BE2C (cell line): ENCODE measurements at regions not wholly inside any gene's neighbourhood (a gene's known extent, or its start where the extent isn't known, plus 50 kb on each side); places are given as distances from the start of the nearest gene placed in this dataset.

Experiments used
- DNase-seq: peaks from one replicate; pipeline ENCODE4 v3.0.0-alpha.2; 2020
- H3K27me3 ChIP-seq: fragments of 250-450 bp; sonication (Bioruptor Pico); 2 replicates; pipeline ENCODE4 v1.5.1; 2020; ENCODE audit warnings: mild to moderate bottlenecking
- H3K36me3 ChIP-seq: fragments of 250-450 bp; sonication (Bioruptor Pico); 2 replicates; pipeline ENCODE4 v1.5.1; 2020; ENCODE audit warnings: mild to moderate bottlenecking
- H3K4me1 ChIP-seq: fragments of 250-450 bp; sonication (Bioruptor Pico); 2 replicates; pipeline ENCODE4 v1.5.1; 2020
- H3K4me3 ChIP-seq: 2 replicates; pipeline ENCODE4 v1.5.1; 2011; ENCODE audit warnings: low read depth, low read length
- H3K9me3 ChIP-seq: fragments of 250-450 bp; sonication (Bioruptor Pico); 2 replicates; pipeline ENCODE4 v1.5.1; 2020
- TF ChIP-seq, protein P1 (sequence below): IDR thresholded peaks from 2 replicates; pipeline ENCODE4 v1.5.1; 2012; ENCODE audit warnings: mild to moderate bottlenecking, low read depth, low read length

DNA sequence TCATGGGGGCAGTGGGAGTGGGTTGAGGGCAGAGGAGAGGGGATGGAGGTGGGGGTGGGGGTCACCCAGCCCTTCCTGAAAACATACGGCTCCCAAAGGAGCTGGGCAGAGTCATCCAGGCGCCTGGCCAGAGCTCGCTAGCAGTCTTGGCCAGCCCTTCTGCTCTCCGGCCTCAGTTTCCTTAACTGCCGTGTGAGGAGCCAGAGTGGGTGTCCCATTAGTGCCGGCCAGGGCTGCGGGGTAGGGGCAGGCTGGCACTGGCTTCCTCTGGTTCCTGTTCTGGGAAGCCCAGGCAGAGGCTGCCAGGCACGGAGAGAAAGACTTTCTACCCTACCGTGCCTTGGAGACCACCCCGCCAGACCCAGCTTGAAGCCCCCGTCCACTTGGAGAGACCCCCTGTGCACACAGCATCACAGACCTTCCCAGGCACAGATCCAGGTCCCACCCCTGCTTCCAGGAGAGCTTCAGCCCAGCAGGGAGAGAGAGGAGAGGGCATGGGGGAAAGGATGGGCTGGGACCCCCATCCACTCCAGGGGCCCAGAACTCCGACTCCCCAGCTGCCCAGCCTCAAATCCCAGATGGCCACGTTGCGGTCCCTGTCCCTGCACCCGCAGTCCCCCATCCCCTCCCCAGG lies 93.3 kb downstream of the RFLNA start:
- peaks cover 20% of the 10 kb centered on the region for H3K4me1 ChIP-seq

DNA sequence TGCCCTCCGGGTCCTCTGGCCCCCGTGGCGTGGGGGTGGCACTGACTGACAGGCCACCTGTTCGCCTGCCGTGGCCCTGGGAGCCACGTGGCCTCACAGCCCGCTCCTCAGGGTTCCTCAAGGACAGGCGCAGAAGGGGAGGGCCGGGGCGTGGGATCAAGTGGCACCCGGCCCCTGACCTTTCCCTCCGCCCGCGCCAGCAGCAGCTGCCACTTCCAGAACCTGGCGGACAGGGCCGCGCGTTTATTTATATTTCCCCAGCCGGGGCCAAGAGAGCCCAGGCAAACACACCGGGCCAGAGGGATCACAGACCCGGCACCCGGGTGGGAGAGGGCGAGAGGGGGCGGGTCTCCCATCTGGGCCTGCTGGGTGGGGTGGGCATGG lies 92.6 kb downstream of the RFLNA start:
- TF ChIP-seq, protein P1, sequence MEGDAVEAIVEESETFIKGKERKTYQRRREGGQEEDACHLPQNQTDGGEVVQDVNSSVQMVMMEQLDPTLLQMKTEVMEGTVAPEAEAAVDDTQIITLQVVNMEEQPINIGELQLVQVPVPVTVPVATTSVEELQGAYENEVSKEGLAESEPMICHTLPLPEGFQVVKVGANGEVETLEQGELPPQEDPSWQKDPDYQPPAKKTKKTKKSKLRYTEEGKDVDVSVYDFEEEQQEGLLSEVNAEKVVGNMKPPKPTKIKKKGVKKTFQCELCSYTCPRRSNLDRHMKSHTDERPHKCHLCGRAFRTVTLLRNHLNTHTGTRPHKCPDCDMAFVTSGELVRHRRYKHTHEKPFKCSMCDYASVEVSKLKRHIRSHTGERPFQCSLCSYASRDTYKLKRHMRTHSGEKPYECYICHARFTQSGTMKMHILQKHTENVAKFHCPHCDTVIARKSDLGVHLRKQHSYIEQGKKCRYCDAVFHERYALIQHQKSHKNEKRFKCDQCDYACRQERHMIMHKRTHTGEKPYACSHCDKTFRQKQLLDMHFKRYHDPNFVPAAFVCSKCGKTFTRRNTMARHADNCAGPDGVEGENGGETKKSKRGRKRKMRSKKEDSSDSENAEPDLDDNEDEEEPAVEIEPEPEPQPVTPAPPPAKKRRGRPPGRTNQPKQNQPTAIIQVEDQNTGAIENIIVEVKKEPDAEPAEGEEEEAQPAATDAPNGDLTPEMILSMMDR, result no peak
- Histone ChIP-seq H3K4me1 (peaks cover 19% of the 10 kb centered on the region), H3K9me3 (no peaks in the 10 kb centered on the region), H3K4me3 (no peak overlapping the region), H3K27me3 (no peaks in the 10 kb centered on the region), H3K36me3 (peaks cover 44% of the 10 kb centered on the region)
- DNase-seq, result no peak

More for the DNA sequence above, 93.3 kb downstream of the RFLNA start:
- TF ChIP-seq, protein P1, result no peak
- DNase-seq, result no peak
- H3K4me3 ChIP-seq, result peak overlapping the region; percentile 48
- peaks cover 38% of the 10 kb centered on the region for H3K36me3 ChIP-seq
- H3K27me3 ChIP-seq, result no peaks in the 10 kb centered on the region
- no peaks in the 10 kb centered on the region for H3K9me3 ChIP-seq

DNA sequence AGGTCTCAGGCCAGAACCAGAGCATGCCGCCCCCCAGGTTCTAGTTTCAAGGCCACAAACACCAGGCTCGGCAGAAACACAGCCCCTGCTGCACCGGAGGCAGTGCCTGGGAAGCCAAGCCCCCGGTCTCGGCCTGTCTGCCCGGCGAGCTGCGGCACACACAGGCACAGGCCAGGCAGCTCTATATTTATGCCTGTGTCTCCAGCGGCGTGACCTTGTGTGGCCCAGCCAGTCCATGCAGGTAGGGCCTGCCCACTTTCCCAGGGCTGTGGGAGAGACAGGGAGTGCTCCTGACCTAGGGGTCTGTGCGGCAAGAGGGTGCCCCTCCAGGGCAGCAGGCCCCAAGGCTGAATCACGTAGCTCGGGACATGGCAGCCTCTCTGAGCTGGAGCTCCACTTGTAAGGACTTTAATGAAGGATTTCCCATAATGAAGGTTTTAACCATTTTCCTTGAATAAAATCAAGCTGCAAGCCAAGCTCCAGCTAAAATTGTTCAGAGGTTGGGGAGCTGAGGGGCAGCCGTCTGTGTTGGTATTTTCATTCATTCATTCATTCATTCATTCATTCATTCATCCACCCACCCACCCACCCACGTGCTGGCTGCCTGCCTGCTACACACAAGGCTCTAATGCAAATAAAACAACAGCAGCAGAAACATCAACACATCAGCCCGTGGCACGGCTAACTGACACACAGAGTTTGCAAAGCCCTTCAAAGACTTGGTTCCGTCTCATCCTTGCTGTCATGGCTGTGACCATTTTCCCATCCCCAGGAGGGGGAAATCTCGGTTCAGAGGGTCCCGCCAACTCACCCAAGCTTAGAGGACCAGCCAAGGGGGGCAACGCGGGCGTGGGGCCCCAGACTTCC lies 92.0 kb downstream of the RFLNA start:
- TF ChIP-seq, protein P1, result no peak
- no peak for DNase-seq
- no peak overlapping the region for H3K4me3 ChIP-seq
- peaks cover 12% of the 10 kb centered on the region for H3K4me1 ChIP-seq
- H3K36me3 ChIP-seq, result peaks cover 49% of the 10 kb centered on the region
- no peaks in the 10 kb centered on the region for H3K9me3 ChIP-seq
- H3K27me3 ChIP-seq, result no peaks in the 10 kb centered on the region

DNA sequence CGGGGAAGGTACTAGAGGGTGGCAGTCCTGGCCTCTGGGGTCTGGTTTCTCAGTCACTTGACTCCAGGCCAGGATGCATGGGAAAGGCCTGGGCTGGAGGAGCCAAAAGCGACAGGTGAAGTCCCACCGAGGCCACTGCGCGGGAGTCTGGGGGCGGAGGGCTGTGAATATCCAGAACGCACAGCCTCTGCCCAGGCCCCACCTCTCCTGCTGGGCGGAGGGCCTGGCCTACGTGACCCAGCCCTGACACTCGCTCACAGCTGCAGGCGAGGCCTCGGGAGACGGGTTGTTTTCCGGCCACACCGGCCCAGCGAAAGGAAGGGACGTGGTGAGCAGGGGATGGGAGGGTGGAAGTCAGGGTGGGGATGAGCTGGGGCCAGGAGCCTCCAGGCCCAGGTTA lies 91.2 kb downstream of the RFLNA start:
- Histone ChIP-seq H3K4me1 (peaks cover 9% of the 10 kb centered on the region), H3K27me3 (no peaks in the 10 kb centered on the region), H3K9me3 (no peaks in the 10 kb centered on the region), H3K4me3 (no peak overlapping the region), H3K36me3 (peaks cover 57% of the 10 kb centered on the region)
- TF ChIP-seq, protein P1, result no peak
- DNase-seq, result no peak

DNA sequence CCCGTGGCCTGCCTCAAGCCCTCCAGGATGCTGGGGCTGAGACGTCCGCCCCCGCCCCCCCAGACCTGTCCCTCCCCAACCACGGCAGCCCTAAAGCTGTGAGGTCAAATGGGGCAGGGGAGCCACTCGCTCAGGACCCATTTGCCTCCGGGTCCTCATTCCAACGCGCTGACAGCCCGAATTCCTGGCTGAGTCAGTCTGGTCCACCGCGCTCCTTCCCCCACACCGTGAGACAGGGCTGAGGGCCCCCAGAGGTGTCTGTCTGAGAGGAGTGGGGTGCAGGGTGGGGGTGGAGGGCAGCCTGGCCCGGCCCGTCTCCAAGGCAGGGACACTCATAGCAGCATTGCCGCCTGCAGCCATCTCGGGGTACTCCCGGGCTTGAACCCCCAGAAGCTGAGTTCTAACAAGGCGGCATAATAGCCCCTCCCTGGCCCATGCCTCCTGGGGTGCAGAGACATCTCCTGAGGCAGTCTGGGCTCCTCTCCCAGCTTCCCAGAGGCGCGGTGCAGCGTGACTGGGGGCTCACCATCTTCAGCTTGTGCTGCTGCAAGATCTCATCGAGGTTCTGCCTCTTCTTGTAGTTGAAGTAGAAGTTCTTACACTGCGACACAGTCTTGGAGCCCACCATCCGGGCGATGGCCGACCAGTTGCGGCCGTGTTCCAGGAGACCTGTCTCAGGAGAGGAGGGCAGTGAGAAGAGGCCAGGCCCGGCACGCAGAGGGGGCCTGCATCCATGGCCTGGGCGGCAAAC lies 90.5 kb downstream of the RFLNA start:
- Histone ChIP-seq H3K4me3 (no peak overlapping the region), H3K36me3 (peaks cover 61% of the 10 kb centered on the region), H3K27me3 (no peaks in the 10 kb centered on the region), H3K4me1 (peaks cover 9% of the 10 kb centered on the region), H3K9me3 (no peaks in the 10 kb centered on the region)
- no peak for DNase-seq
- TF ChIP-seq, protein P1, result no peak
